ENCODE measurements at regions not wholly inside any gene's neighbourhood (a gene's known extent, or its start where the extent isn't known, plus 50 kb on each side); places are given as distances from the start of the nearest gene placed in this dataset.

GRCh38 chr3:145116769-145117168, 1044.2 kb downstream of the PLOD2 start:
- Histone ChIP-seq H3K27ac (ENCODE audit: low read depth, low read length) (no peak overlapping the region), H3K79me2 (ENCODE audit: insufficient read depth, low read length) (no peaks in the 10 kb centered on the region), H3K27me3 (ENCODE audit: insufficient read depth, low read length) (no peaks in the 10 kb centered on the region), H3K9me3 (ENCODE audit: insufficient read depth, low read depth, low read length) (no peaks in the 10 kb centered on the region), H3K4me2 (ENCODE audit: low read length) (no peak overlapping the region), H3K4me1 (ENCODE audit: insufficient read depth, low read length) (no peaks in the 10 kb centered on the region), H2AFZ (ENCODE audit: low read depth, low read length) (no peak overlapping the region), H4K20me1 (ENCODE audit: insufficient read depth, low read length) (no peaks in the 10 kb centered on the region), H3K4me3 (ENCODE audit: insufficient read depth, low read depth, low read length) (no peak overlapping the region), H3K36me3 (ENCODE audit: insufficient read depth, low read length) (no peaks in the 10 kb centered on the region), H3K9ac (ENCODE audit: low read length) (no peak overlapping the region)
- no peaks in the 10 kb centered on the region for H3K27me3 Mint-ChIP-seq (ENCODE audit: low read depth, unreplicated experiment)
- H3K27ac Mint-ChIP-seq (ENCODE audit: unreplicated experiment), result no peak overlapping the region
- no peaks in the 10 kb centered on the region for H3K36me3 Mint-ChIP-seq (ENCODE audit: low read depth, unreplicated experiment)
- TF ChIP-seq CTCF (IDR thresholded peaks at IDR 0.05; ENCODE audit: insufficient read depth, low read depth, low read length) (no peak), EZH2 (IDR thresholded peaks at IDR 0.05; ENCODE audit: insufficient read depth, low read length) (no peak)
- H3K4me3 Mint-ChIP-seq (ENCODE audit: unreplicated experiment), result no peak overlapping the region
- FAIRE-seq (no peak), DNase-seq (ENCODE audit: low read depth) (no peak)
- H3K9me3 Mint-ChIP-seq (ENCODE audit: unreplicated experiment), result peaks cover 2% of the 10 kb centered on the region
- no peaks in the 10 kb centered on the region for H3K4me1 Mint-ChIP-seq (ENCODE audit: low read depth, unreplicated experiment)

- no peaks in the 10 kb centered on the region for H3K36me3 Mint-ChIP-seq (ENCODE audit: low read depth, unreplicated experiment)
- FAIRE-seq, result no peak
Measured at GRCh38 chr3:145118303-145118702, 1042.7 kb downstream of the PLOD2 start.

More at GRCh38 chr3:145118303-145118702, 1042.7 kb downstream of the PLOD2 start:
- no peaks in the 10 kb centered on the region for H3K27me3 ChIP-seq (ENCODE audit: insufficient read depth, low read length)
- no peak overlapping the region for H3K4me3 Mint-ChIP-seq (ENCODE audit: unreplicated experiment)
- H3K4me1 Mint-ChIP-seq (ENCODE audit: low read depth, unreplicated experiment), result no peaks in the 10 kb centered on the region
- no peak overlapping the region for H3K27ac Mint-ChIP-seq (ENCODE audit: unreplicated experiment)
- H2AFZ ChIP-seq (ENCODE audit: low read depth, low read length), result no peak overlapping the region
- DNase-seq (ENCODE audit: low read depth), result no peak
- H3K4me1 ChIP-seq (ENCODE audit: insufficient read depth, low read length), result no peaks in the 10 kb centered on the region
- TF ChIP-seq EZH2 (IDR thresholded peaks at IDR 0.05; ENCODE audit: insufficient read depth, low read length) (no peak), CTCF (IDR thresholded peaks at IDR 0.05; ENCODE audit: insufficient read depth, low read depth, low read length) (no peak)
- H3K27ac ChIP-seq (ENCODE audit: low read depth, low read length), result no peak overlapping the region
- H3K79me2 ChIP-seq (ENCODE audit: insufficient read depth, low read length), result no peaks in the 10 kb centered on the region
- H3K9me3 ChIP-seq (ENCODE audit: insufficient read depth, low read depth, low read length), result no peaks in the 10 kb centered on the region
- no peaks in the 10 kb centered on the region for H3K27me3 Mint-ChIP-seq (ENCODE audit: low read depth, unreplicated experiment)
- no peaks in the 10 kb centered on the region for H3K36me3 ChIP-seq (ENCODE audit: insufficient read depth, low read length)
- H3K9me3 Mint-ChIP-seq (ENCODE audit: unreplicated experiment), result peaks cover 2% of the 10 kb centered on the region
- no peak overlapping the region for H3K9ac ChIP-seq (ENCODE audit: low read length)
- no peak overlapping the region for H3K4me3 ChIP-seq (ENCODE audit: insufficient read depth, low read depth, low read length)
- H4K20me1 ChIP-seq (ENCODE audit: insufficient read depth, low read length), result no peaks in the 10 kb centered on the region
- no peak overlapping the region for H3K4me2 ChIP-seq (ENCODE audit: low read length)

All from astrocyte (in vitro differentiated cells and primary cell).